ES-I3 (cell line): ENCODE measurements at regions not wholly inside any gene's neighbourhood (a gene's known extent, or its start where the extent isn't known, plus 50 kb on each side); places are given as distances from the start of the nearest gene placed in this dataset.
"Not testable (repeated sequence)": the region's sequence is repeated elsewhere in the genome, so short reads cannot be mapped to it uniquely, and the experiment has no call there.

ENCODE experiments used
- H3K36me3 ChIP-seq: 2 replicates; pipeline ENCODE4 v1.6.1; 2013; ENCODE audit warnings: mild to moderate bottlenecking, low read length, control low read depth, moderate library complexity; ENCODE audit not compliant: insufficient read depth
- H3K4me1 ChIP-seq: 2 replicates; pipeline ENCODE4 v1.6.1; 2013; ENCODE audit warnings: mild to moderate bottlenecking, control low read depth, low read length; ENCODE audit not compliant: insufficient read depth
- H3K9ac ChIP-seq: 2 replicates; pipeline ENCODE4 v1.6.1; 2013; ENCODE audit warnings: low read depth, mild to moderate bottlenecking, low read length, moderate library complexity
- H3K9me3 ChIP-seq: 2 replicates; pipeline ENCODE4 v1.6.1; 2013; ENCODE audit warnings: mild to moderate bottlenecking, low read length, moderate library complexity; ENCODE audit not compliant: control insufficient read depth, insufficient read depth

DNA sequence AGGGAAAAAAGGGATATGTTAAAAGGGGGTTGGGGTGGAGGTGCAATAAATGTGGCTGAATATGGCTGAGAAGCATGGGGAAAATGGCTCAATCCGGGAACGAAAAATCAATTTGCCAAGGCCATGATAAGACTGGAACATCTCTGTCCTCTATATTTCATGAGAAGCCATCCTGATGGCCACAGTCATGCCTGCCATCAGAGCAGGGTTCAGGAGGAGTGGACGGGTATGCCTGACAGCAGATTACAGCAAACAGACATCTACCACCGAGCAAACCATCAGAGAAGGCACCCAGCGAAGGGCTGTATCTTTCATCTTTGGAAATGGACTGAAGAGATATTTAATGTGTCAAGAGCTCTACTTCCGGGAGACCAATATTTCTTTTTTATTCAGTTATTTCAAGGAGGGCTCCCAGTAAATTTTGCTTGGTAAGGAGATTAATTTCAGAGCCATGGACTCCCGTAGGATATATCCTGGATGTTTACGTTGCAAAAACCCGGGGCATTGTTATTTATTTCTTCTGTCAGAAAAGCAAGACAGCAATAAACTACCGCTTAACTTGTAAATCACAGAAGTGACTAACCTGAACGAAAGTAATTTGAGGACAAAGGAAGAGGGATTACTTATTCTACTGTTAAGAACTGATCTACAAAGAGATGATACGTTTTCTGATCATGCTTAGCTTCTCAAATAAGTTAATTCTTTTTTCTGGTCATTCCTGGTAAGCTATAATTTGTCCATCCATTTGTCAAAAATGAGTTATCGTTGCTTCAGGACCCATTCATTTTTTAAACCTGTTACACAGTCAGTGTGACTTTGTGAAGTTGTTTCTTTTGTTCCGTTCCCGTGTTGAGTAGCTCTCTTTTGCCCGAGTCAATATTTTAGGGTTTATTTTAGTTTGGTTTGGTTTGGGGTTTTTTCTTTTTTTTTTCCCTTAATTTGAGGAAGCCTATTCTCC is 80.6 kb upstream of the CHD2 start:
- H3K9me3 ChIP-seq: no peaks in the 10 kb centered on the region
- peaks cover 36% of the 10 kb centered on the region for H3K4me1 ChIP-seq
- H3K36me3 ChIP-seq: no peaks in the 10 kb centered on the region
- peak overlapping the region; percentile 35 for H3K9ac ChIP-seq

DNA sequence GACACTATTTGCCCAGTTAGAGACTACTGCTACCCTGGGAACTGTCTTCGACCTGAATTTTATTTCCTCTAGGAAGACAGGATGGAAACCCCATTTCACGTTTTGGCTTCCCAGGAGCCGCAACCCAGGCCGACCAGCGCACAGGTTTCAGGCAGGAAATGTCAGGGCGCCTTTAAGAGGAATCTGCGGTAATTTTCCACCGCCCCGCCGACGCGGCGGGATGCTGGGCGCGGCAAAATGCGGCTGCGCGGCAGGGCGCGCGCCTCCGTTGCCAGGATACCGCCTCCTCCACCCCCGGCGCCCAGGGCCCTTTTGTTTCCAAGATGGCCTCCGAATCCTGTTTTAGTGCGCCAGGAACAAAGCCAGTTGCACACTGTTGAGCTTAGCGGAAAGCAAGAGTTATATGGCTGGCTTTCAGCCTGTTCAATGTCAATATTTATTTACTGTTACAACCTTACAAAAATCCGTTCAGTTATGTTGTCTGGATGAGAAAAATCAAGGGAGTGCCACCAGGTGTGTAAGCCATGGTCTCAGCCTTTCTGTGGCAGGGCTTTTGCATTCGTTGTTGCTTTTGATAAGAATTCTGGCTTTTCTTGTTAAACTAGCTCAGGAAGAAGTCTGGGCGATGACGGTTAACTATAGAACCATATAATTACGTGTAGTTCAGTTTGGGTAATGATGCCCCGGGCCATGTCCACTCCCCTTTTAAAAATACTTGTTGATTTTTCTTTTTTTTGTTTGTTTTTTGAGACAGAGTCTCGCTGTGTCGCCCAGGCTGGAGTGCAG is 79.7 kb upstream of the CHD2 start:
- Histone ChIP-seq H3K9me3 (no peaks in the 10 kb centered on the region), H3K4me1 (peaks cover 43% of the 10 kb centered on the region), H3K36me3 (no peaks in the 10 kb centered on the region), H3K9ac (peak overlapping the region; percentile 35)

DNA sequence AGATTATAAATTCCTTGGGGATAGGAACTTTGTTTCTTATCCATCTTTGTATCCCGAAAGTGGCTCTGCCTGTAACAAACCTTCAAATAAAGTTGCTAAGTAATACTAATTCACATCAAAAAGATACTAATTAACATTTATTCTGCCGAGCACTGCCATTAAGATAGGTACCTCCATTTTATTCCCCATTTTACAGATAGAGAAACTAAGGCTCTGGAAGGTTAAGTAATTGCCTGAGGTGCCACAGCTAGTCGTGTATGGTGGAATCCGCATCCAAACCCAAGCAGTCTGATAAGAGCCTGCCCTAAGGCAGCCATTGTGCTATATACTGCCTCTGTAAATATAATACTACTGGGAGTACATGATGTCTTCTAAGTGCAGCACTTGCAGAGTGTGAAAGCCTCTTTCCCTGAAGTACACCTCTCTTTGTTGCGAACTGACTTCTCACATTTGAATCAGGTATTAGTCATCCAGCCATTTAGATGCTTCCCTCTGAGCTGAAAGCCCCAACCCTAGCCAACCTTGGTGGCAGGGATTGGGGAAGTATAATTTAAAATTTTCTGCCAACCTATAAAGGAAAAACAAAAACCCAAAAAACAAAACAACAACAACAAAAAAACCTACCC is 78.5 kb upstream of the CHD2 start:
- H3K9ac ChIP-seq: no peak overlapping the region
- H3K4me1 ChIP-seq: peaks cover 47% of the 10 kb centered on the region
- H3K9me3 ChIP-seq: no peaks in the 10 kb centered on the region
- H3K36me3 ChIP-seq: no peaks in the 10 kb centered on the region

DNA sequence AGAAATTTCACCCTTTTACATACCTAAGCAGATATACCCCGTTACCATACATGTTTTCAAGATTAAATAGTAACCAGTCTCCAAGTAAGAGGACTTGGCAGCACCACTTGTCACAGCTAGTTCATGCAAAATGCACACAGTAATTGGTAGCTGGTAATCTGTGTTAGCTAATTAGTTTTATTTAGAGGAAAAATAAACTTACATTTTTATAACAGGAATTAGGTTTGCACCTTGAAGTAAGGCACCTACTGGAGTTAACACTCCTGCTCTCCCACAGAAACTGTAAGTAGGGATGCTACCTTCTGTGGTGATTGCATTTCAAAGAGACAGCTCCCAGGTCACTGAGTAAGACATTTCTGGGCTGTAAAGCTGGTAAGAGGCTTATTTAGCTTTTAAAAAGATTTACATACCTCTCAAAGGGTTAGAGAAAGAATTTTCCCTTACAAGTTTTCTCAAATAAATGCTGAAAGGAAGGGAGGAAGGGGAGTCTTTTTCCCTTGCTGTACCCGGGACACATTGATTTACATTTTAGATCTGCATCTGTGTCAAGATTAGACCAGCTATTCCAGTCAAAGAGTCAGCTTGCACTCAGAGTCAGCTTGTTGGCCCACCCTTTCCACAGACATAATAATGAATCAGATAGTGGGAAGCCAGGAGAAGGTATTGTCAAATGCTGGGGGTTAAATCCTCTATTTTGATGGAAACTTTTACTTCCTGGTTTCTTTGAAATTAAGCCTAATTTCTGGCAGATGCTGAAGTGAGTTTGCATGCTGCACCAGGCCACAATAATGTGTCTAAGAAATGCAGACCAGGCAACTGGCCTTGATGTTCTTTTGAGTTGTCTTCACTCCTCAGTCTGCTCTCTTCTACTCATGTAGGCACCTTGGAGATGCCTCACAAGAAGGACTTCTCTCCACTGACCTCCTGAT is 77.6 kb upstream of the CHD2 start:
- no peak overlapping the region for H3K9ac ChIP-seq

DNA sequence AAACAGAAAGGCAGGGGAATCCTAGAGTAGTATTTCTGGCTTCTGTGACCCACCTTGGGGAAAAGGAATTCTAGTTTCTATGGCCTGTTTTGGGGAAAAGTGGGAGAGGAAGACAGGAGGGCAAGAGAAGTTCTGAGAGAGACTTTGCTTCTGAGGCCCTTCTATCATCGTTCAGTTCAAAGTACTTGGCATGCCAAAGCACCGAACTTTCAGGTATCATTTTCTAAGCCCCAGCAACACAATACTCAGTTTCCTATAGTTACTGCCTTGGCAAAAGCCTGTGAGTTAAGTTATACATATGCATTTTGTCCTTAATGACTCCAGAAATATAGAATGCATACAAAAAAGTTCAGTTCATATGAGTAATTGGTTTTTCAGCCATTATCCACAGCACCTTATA is 74.1 kb upstream of the CHD2 start:
- Histone ChIP-seq H3K36me3 (no peaks in the 10 kb centered on the region), H3K9me3 (no peaks in the 10 kb centered on the region), H3K9ac (no peak overlapping the region), H3K4me1 (peaks cover 43% of the 10 kb centered on the region)

More for the DNA sequence above, 77.6 kb upstream of the CHD2 start:
- no peaks in the 10 kb centered on the region for H3K36me3 ChIP-seq
- no peaks in the 10 kb centered on the region for H3K9me3 ChIP-seq
- peaks cover 47% of the 10 kb centered on the region for H3K4me1 ChIP-seq

DNA sequence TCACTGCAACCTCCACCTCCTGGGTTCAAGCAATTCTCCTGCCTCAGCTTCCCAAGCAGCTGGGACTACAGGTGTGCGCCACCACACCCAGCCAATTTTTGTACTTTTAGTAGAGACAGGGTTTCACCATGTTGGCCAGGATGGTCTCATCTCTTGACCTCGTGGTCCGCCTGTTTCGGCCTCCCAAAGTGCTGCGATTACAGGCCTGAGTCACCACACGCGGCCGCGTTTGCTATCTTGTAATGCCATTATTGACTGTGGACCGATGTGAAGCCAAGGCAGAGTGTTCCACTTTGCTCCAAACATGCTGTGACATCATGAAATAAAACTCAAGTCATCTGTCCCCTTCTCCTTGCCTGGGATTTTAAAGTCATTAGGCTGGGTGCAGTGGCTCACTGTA is 72.1 kb upstream of the CHD2 start:
- H3K4me1 ChIP-seq: peaks cover 47% of the 10 kb centered on the region
- H3K9ac ChIP-seq, H3K9me3 ChIP-seq, H3K36me3 ChIP-seq: not testable (repeated sequence)

DNA sequence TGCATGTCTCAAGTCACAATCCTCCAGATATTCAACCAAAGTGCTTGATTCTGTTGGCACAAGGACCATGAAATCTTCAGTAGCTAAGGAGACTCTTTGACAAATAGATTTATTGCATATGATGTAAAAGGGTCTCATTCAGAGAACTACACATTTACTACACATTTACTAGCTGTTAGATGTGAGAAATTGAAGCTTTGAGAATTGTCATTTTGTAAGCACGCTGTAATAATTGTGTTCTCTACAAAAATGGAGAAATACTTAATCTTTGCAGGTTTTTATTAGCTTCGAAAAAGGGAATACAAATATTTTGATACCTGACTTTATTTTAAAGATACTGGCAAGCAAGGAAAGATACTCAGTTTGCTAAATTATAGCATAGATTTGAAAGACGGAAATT is 70.2 kb upstream of the CHD2 start:
- Histone ChIP-seq H3K36me3 (no peaks in the 10 kb centered on the region), H3K4me1 (peaks cover 44% of the 10 kb centered on the region), H3K9me3 (no peaks in the 10 kb centered on the region), H3K9ac (no peak overlapping the region)

DNA sequence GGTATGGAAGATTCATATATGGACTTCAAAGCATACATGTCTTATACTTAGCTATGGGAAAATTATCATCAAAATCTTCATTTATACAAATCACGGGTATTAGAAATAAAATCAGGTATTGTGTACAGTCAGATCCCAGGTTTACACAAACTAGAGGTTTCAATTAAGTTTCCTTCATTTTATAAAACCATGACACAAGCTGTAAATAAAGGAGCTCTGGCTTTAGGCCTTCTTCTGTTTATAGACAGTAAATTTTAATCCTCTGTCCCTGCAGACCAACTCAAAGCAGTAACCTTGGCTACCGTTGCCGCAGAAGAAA is 68.8 kb upstream of the CHD2 start:
- peaks cover 36% of the 10 kb centered on the region for H3K4me1 ChIP-seq
- no peaks in the 10 kb centered on the region for H3K9me3 ChIP-seq
- H3K9ac ChIP-seq: peak overlapping the region; percentile 14; the same call in 1 of the 2 replicates
- no peaks in the 10 kb centered on the region for H3K36me3 ChIP-seq

DNA sequence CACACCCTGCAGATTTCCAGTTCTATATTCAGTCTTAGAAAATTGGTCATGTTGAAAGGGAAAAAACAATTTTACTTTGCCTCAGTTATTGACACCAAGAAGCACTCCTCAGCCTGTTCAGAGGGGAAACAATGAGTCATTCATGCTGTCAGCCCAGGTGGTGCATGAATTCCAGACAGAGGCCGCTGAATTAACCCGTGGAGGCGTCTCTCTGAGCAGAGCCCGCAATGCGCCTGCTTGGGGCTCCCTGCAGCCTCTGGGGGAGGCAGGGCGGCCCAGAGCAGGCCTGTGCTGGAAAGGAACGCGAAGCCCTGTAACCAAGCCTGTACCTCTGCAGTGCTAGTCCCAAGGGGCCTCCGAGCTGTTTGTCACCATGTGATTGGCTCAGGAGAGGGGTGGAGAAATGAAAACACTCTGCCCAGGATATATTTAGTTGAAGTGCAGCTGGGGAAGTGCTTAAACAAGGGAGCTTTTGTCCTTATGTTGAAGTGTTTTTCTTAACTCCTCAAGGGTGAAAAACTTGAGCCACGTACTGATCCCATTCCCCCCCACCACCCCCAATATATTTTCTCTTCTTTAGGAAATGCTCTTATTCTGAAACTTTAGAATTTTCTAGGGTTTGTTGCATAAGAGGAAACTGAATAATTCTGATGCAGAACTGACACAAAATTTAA is 68.3 kb upstream of the CHD2 start:
- Histone ChIP-seq H3K9me3 (no peaks in the 10 kb centered on the region), H3K9ac (peak overlapping the region; percentile 28), H3K36me3 (no peaks in the 10 kb centered on the region), H3K4me1 (peaks cover 36% of the 10 kb centered on the region)

DNA sequence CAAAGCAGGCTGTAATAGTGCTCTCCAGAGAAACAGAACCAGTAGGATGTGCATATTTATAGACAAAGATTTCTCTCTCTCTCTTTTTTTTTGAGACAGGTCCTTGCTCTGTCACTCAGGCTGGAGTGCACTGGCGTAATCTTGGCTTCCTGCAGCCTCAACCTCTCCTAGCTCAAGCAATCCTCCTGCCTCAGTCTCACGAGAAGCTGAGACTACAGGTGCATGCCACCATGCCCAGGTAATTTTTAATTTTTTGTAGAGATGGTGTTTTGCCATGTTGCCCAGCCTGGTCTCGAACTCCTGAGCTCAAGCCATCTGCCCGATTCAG is 67.1 kb upstream of the CHD2 start:
- no peaks in the 10 kb centered on the region for H3K36me3 ChIP-seq
- H3K9ac ChIP-seq: no peak overlapping the region
- no peaks in the 10 kb centered on the region for H3K9me3 ChIP-seq
- H3K4me1 ChIP-seq: peaks cover 36% of the 10 kb centered on the region

DNA sequence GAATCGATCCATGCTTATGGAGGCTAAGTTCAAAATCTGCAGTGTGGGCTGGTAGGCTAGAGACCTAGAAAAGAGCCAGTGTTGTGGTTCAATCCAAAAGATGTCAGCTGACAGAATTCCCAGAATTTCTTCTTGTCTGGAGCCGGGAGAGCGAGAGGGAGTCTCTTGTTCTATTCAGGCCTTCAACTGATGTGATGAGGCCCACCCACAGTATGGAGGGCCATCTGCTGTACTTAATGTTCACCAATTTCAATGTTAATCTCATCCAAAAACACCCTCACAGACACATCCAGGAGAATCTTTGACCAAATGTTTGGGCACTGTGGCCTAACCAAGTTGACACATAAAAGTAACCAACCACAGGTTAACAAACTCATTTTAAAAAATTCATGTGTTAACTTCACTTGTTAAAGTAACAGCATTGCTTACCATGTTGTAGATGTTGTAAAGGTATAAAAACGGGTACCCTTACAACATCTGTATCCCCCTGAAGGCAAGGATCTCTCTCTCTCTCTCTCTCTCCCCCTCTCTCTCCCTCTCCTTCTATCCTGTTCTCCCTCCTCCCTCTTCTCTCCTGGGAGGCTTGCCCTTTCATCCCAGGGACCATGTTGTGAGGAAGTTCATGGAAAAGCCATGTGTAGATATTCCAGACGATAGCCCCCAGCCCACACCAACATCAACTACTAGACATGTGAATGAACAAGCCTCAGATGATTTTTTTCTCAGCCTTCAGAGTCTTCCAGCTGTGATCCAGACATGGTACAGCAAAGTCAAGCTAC is 66.4 kb upstream of the CHD2 start:
- Histone ChIP-seq H3K36me3 (no peaks in the 10 kb centered on the region), H3K9ac (no peak overlapping the region), H3K9me3 (no peaks in the 10 kb centered on the region), H3K4me1 (peaks cover 36% of the 10 kb centered on the region)

DNA sequence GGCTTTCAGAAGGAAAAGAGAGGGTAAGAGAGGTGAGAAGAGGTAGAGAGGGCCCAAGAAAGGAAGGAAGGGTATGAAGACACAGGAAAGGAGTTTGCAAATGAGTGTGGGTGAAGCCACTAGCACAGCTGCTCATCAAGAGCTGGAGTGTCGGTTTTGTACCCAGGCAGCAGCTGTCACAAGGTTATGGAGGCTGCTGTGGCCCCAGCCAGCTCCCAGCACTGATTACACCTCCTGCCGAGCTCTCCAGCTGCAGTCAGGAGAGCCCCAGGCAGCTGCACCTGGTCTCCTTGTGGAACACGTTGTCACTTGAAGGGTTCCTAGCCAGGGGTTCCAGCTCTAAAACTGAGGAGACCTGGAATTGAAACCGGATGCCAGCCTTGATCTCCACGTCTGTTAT is 60.4 kb upstream of the CHD2 start:
- H3K9me3 ChIP-seq: no peaks in the 10 kb centered on the region
- no peak overlapping the region for H3K9ac ChIP-seq
- peaks cover 4% of the 10 kb centered on the region; the same call in 1 of the 2 replicates for H3K4me1 ChIP-seq
- H3K36me3 ChIP-seq: no peaks in the 10 kb centered on the region

DNA sequence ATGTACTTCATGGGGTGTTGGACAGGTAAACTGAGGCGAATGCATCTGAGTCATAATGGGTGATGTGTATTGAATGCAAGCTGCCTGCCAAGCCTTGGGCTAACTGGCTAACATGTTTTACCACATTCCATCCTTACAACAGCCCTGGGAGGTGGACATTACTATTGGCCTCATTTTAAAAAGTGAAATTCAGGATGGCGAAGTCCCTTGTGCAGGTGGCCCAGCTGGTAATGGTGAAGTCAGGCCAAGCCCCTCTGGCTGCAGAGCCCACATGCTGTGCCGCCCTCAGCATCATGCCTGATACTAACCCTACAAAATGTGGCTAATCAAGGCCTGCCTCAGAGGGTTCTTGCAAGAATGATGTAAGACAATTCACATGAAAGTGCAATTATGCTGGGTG is 60.0 kb upstream of the CHD2 start:
- no peaks in the 10 kb centered on the region for H3K9me3 ChIP-seq
- peaks cover 4% of the 10 kb centered on the region; the same call in 1 of the 2 replicates for H3K4me1 ChIP-seq
- H3K9ac ChIP-seq: no peak overlapping the region
- H3K36me3 ChIP-seq: no peaks in the 10 kb centered on the region
